ENCODE measurements at regions not wholly inside any gene's neighbourhood (a gene's known extent, or its start where the extent isn't known, plus 50 kb on each side); places are given as distances from the start of the nearest gene placed in this dataset.

DNA sequence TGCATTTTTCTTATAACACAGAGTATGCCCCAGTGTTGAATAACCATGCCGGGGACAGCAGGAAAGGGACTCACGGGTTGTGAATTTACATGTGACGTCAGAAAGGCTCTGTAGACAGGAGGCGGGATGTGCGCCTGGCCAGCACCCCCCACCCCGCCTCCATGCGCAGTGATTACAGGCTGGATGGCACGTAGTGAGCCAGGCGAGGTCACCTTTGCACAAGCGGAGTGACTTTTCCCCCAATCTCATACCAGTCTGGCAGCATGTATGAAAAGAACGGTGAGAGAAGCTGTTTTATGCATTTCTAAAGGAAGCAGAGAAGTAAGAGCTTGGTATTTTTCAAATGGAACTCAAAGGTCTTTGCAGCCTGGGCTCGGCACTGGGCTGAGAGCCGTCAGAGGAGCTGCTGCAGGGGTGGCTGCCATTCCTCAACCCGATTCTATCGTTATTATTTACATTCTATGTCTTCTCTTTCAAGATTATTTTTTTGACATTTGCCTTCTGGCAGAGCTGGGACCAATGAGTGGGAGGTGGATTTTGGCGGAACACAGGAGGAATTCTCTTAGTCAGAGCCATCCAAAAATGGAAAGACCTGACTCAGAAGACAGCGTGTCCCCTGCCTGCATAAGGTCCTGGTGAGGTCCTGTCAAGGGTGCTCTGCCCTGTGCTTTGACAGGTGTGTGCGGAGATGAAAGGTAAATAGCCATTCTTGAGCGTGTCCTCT, 115.6 kb upstream of the SLC45A1 start:
- no peak for DNase-seq

DNA sequence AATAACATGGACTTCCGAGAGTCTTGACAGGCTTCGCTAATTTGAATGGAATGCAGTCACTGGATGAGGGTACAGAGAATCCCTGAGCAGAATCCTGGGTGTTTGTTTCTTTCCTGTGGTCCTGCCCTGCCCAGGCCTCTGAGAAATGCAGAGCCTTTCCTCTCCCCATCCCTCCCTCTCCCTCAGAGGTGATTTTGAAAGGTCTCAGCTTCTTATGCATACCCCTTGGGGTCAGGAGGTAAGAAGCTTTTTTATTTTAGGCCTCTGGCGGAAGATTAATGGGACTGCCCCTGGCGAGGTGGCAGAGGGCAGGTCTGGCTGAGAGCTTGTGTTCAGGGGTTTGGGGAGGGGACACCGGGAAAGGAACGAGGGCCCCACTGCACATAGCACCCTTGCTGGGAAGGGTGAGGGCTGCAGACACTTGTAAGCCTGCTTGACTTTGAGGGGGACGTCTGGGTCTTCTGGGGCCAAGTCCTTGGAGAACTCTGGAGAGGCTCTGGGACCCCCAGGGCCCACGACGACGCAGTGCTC, 116.5 kb upstream of the SLC45A1 start:
- DNase-seq: no peak

DNA sequence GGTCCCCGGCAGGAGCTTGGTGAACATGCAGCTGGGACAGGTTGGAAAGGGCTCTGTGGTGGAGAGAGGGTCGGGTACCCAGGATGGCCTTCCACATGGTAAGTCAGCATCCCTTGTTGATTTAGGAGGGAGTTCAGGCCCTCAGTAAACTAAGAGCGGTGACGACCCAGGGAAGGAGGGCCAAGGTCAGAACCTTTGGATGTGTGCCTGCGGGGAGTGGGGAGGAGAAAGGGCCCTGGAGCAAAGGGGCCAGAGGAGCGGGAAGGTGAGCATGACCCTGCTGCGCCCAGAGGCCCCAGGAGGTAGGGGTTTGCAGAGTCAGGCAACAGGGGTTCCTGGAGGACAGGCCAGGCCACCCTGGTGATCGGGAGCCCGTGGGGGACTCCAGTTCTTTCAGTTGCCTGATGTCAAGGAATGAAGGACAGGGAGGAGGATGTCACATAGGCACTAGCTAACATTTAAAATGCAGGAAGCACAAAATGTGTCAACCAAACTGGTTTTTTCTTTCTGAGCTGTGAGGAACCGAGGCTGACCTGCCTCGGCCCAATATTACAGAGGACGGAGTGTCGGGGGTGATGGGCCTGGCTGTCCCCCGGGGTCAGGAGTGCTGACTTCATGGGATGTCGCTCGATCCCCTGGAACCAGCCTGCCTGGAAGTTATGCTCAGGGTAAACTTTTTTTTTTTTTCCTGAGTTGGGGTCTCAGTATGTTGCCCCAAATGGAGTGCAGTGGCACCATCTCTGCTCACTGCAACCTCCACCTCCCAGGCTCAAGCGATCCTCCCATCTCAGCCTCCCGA, 117.4 kb upstream of the SLC45A1 start:
- no peak for DNase-seq

DNA sequence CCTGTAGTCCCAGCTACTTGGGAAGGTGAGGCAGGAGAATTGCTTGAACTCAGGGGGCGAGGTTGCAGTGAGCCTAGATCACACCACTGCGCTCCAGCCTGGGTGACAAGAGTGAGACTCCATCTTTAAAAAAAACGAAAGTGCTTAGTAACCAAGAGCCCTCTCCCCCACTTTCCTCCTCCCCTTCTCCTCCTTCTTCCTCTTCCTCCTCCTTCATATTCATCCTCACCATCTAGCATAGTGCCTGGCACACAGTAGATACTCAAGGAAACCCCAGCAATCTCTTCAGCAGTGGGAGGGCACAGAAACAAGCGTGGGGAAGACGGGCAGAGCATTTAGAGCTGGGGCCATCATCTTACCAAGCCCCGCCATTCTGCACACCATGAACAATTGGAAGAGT, 119.4 kb upstream of the SLC45A1 start:
- no peak for DNase-seq

DNA sequence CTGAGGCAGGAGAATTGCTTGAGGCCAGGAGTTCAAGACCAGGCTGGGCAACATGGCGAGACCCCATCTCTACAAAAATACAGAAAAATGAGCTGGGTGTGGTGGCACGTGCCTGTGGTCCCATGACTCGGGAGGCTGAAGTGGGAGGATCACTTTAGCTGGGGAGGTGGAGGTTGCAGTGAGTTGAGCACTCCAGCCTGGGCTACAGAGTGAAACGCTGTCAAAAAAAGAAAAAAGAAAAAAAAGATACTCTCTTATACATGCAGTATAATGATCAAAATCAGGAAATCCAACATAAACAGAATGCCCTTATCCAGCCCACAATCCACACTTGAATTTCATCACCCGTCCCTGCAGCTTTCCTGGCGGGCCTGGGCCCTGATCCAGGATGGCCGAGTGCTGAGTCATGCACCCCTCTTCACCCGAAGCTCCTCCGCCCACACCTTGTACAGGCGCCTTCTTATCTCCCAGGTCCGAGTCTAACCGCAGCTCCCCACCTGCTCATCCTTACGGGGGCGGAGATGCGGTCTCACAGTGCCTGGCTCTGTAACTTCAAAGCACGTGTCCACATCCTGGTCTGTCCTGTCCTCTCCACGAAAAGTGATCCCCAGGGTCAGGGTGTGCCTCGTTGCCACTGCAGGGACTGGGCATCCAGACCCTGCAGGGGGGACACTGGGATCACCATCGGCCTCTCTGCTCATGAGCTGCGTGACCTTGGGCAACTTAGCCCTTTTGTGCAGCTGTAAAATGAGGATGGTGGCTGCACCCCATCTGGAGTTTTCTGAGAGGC, 120.2 kb upstream of the SLC45A1 start:
- DNase-seq: no peak

DNA sequence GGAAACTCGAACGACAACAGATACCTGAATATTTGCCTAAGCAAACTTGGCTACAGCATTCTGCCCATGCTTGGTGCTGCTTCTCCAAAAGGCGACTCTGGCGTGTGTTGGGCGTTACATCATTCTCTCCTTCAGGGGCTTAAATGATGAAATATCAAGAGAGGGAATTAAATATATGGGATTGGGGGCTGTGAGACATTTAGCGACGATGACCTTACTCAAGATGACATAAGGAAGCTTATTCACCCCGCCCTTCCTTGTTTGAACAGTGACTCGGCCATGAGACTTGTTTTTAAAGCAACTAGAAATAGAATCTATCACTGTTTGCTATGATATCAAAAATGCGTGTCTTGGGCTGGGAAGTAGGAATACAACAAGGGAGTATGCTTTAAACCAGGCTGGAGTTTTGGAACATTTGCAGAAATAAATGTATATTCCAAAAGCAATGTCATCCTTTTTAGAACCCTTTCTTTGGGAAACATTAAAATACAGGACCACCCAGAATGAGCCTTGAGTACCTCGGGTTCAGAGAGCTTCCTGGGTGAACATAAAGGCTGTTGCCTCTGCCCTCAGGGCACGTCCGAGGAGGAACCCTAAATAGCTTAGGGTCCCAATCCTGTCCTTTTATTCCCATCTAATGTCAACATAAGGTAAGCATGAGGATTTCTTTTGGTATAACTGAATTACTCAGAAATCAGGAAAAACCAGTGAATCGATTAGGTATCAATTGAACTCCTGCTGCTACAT, 123.3 kb upstream of the SLC45A1 start:
- DNase-seq: no peak

DNA sequence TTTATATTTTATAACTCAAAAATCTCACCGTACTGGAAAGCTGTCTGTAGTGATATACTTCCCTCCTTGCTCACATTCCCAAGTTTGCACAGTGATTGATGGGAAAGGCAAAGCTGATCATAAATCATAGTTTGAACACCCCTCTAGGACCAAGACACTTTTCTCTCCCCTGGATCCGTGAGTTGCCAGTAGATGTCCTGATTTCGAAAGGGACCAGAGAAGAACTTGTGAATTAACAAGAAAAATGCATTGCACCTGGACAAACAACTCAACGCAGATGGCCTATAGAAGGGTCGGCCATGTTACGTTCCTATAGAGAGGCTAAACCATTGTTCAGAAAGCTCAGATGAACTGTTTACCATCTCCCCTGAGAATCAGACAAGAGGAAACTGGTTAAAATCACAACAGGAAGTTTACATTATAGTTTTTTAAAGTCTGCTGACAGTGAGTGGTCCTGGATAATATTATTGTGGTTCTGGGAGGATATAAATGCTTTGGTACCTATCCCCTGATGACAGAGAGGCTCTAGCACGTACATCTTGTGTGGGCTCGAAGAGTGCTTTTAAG, 124.0 kb upstream of the SLC45A1 start:
- DNase-seq: no peak

DNA sequence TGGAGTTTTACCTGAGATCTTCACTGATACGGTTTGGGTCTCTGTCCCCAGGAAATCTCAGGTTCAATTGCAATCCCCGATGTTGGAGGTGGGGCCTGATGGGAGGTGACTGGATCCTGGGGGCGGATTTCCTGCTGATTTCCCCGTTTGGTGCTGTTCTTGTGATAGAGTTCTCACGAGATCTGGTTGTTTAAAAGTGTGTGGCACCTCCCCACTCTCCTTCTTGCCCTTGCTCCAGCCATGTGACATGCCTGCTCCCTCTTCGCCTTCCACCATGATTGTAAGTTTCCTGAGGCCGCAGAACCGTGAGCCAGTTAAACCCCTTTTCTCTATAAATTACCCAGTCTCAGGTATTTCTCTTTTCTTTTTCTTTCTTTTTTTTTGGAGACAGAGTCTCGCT, 126.4 kb upstream of the SLC45A1 start:
- DNase-seq: no peak

DNA sequence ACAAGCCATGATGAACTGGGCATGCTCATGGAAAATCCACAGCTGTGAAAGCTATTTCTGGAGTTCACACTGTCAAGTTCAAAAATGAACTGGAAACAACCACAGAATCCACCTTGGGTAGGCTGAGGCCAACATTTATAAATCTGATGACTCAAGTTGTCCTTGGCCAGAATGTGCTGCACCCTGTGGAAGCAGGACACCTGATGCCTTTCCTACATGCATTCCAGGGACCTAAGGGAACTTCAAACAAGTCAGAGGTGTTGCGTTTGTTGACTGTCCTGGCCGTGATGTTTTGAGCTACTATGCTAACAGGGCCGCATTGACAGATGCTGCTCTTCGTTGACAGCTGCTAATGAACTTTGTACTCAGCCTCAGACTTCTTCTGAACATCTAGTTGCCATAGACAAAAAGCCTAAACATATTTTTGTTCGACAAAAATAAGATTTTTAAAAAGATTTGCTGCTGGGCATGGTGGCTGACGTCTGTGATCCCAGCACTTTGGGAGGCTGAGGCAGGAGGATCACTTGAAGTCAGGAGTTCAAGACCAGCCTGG, 127.9 kb upstream of the SLC45A1 start:
- no peak for DNase-seq

DNA sequence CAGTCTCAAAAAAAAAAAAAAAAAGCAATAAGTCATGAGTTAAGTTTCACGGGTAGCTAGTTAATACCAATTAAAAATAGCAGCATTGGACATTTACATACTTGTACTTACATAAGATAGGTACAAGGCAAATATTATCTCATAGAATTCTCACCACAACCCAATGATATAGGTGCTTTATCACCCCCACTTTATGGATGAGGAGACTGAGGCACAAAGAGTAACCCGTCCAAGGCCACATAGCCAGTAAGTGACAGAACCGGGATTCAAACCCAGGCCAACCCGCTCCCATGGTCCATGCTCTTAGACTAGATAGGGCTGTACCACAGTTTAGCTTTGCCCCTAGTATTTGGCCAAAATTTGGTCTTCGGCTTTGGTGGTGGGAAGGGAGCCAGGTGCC, 132.5 kb upstream of the SLC45A1 start:
- no peak for DNase-seq

DNA sequence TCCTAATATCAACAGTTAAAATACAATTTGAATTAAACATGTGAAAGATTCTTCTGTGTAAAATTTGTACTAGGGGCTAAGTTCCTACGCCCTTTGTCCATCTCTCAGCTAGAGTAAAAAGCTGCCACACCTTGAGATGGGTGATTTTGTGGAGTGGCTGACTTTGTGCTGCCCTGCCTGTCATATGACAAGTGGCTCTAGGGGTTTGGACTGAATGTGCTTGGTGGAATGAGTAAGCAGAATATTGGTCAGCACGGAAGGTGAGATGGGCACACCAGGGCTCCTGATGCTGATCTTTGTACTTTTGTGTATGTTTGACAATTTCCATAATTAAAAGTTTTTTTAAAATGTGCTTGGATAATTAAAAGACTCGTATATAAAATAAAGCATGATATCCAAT, 133.6 kb upstream of the SLC45A1 start:
- DNase-seq: no peak

DNA sequence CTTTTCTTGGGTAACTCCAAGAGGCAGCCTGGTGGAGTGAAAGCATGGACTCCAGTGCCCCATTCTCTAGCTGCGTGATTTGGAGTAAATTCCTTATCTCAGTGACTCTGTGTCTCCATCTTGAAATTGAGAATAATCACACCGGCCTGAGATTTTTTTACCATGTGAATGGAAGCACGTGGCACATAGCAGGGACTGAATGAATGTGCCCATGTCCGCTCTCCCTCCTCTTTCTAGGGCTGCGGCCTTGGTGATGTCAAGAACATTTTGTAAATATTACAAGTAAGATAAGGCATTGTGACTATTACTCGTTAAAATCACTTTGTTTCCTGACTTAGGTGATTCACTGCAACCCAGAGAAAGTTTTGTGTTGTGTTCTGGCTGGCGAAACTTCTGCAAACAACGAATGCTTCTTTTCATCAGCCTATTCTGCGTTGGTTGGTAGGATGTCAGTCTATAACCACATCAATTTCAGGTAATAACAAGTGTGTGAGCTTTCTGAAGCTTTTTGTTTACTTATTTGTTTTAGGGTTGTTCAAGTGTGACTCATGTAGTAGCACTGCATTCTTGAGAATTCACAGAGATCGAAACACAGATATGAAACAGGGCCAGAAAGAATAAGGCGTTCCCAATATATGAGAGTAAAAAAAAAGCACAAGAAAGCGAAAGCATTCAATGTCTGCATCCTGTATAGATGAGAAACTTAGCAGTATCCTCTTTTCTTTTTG, 135.7 kb upstream of the SLC45A1 start:
- DNase-seq: no peak

DNA sequence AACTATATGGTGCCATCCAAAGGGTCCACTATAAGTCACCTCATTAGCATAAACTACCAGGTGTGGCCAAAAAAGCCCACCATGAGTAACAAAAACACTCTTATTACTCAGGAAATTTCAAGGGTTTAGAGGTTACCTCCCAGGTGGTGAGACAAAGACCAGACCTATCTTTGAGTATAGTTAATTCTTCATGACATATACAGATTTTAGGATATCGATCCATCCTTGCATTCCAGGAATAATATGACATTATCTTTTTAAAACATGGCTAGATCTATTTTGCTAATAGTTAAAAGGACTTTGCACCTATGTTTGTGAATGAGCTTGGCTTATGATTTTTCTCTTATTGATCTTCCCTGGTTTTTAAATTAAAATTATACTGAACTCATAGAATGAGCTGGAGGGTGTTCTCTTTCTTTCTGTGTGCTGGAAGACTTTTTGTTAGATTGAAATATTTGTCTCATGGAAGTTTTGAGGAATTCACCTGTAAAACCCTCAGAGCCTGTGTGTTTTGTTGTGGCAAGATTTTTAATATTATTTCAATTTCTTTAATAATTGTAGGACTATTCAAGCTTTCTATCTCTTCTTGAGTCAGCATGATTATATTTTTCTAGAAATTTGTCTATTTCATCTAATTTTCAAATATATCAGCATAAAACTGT, 138.7 kb upstream of the SLC45A1 start:
- no peak for DNase-seq

DNA sequence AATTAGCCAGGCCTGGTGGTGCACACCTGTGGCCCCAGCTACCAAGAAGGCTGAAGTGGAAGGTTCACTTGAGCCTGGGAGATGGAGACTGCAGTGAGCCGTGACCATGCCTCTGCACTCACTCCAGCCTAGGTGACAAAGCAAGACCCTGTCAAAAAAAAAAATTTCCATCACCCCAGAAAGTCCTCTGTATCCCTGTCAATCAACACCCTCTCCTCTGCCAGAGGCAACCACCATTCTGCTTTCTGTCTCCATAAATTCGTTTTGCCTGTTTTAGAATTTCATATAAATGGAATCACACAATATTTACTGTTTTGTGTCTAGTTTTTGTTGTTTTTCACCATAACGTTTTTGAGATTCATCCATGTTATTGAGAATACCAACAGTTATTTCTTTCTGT, 141.6 kb upstream of the SLC45A1 start:
- DNase-seq: no peak

DNA sequence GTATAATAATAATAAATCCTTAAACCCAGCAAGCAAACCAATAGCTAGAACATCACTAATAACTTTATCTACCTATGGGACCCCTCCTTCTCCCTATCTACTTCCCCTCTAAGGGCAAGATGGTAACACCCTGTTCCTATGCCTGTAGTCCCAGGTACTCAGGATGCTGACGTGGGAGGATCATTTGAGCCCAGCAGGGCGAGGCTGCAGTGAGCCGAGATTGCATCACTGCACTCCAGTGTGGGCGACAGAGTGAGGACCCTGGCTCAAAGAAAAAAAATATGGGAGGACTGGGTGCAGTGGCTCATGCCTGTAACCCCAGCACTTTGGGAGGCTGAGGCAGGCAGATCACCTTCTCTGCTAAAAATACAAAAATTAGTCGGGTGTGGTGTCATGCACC, 143.1 kb upstream of the SLC45A1 start:
- DNase-seq: no peak

DNA sequence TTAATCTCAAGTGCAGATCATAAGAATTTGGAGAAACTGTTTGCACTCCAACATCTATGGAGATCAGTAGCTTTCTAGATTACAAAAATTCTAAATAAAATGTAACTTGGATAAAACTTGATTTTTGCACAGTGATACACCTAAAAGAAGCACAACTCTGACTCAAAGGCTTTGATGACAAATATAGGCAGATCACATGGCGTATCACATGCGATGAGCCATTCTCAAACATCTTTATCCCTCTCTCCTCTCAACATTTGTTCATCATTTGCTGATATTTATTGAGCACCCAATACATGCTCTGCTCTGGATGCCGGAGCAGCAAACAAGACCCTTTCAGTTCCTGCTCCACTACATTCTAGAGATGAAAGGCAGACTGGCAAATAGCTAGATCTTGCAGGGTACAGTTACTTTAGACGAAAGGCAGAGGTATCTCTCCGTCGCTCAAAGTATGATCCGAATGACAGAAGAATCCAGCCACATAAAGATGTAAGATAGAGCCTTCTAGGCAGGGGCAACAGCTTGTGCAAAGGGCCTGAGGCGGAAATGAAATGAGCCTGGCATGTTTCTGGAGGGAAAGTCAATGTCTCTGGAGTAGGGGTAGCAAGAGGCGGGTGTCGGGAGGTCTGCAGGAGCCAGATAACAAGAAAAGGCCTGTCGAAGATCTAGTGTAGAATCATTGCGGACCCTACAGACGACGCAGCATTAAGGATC, 145.8 kb upstream of the ERRFI1 start:
- no peak for DNase-seq

DNA sequence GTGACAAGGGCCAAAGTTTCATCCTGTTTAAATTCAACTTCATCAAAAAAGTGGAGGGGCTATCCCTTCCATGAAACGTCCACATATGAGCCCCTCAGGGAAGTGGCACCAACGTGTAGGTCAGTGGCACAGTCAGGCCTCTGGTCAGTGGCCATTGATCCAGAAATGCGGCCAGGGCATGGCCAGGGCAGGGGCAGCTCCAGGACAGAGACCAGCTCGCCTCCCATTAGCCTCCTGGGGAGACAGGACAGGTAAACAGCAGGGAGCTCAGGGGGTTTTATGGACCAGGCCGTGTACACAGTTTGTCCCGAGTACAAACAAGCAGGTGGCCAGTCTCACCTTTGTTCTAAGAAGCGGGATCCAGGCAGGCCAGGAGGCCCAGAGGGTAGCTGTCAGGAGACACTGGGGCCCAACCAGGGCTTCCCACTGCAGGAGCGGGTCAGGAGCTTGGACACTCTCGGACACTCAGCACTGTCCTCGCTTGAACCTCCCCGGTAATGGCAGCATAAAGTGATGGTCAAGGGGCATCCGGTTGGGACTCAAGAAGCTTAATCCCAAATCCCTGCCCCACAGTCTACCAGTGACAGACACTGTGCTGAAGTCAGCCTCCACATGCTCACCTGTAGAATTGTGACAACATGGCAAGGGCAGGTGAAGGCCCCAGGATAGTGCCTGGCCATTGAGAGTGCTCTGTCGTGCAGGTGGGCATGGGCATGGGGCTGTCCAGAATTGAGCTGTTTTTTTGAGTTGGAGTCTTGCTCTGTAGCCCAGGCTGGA, 144.1 kb upstream of the ERRFI1 start:
- no peak for DNase-seq

DNA sequence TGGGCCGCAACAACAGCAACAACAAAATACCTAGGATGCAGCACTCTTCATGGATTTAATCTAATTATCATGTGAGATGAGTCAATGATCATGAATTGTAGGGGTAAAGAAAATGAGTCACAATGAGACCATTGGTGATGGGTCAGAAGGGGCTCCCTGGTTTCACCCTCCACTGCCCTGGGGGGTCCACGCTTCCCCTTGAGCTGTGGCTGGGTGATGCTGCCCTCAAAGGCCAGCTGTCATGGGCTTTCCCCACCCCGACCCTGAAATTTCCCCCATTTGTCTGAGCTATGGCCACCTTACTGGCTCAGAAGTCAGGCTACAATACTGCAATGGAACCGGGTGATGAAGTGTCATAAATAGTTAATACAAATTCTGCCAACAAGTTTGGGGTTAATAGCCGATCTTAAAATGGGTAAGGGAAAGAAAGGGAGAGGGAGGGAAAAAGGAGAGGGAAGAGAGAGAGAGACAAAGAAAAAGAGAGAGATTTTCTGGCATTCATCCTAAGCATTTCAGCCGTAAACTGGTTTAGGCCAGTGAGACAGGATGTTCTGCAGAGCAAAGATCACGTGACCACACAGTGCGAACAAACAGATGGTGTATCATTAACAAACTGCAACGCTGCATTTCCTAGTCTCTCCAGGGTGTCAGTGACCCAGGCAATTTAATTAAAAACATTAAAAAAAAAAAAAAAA, 143.4 kb upstream of the ERRFI1 start:
- DNase-seq: no peak

DNA sequence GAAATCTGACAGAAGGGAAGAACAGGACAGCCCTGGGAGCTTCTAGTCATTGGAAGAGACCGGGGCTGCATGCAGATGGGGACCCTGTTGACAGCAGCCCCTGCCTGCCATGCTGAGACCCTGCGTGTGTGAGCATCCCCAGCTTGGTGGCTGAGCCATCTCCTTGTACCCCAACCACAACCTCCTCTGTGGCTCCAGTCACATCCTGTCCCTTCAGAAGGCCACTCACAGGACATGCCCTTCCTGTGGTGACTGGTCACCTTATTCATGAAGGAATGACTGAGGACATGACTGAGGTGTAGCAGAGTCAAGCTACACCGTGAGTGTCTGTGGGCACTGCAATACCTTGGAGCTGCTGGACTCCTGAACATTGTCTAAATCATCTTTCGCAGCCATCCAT, 141.8 kb upstream of the ERRFI1 start:
- no peak for DNase-seq

All from activated CD8-positive, alpha-beta memory T cell treated with anti-CD3 and anti-CD28 coated beads for 24 hours (primary cell).